Skin epidermis (tissue), 12 donors: ENCODE measurements at regions not wholly inside any gene's neighbourhood (a gene's known extent, or its start where the extent isn't known, plus 50 kb on each side); places are given as distances from the start of the nearest gene placed in this dataset.
A peak's percentile ranks its signal among the peaks of the same experiment; 100 is the strongest.

Source experiments
- H3K27ac ChIP-seq, 21 experiments: fragments of 200-600 bp; sonication (generic) in 11 of 21; one replicate each; pipeline ENCODE4 v1.5.0; 2020; ENCODE audit warnings: mild to moderate bottlenecking in 3 of 21, inconsistent platforms in 2 of 21, moderate library complexity in 2 of 21
- H3K4me3 ChIP-seq, 7 experiments: fragments of 200-600 bp; sonication (generic) in 2 of 7; one replicate each; pipeline ENCODE4 v1.5.0; 2020; ENCODE audit warnings: inconsistent platforms in 2 of 7, mild to moderate bottlenecking in 2 of 7, moderate library complexity in 1 of 7

DNA sequence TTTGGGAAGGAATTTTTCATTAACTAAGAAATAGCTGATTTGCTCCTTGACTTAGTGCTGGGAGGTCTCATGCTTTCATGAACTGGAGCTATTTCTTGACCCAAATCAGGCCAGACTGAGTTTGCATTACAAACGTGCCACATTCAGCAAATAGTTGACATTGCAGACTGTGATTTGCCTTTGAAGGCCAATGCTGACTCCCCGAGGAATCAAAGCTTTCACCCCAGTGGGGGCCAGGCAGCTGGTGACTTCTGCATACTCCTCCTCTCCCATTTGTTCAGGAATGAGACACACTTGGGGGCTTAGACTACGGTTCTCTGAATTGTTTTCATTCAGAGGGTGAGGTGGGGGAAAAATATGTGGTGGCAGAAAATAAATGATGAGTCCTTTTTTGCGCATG is 111.0 kb upstream of the JAZF1 start:
- no peak overlapping the region for H3K4me3 ChIP-seq
- no peak overlapping the region for H3K27ac ChIP-seq

GRCh38 chr7:28292834-28293526 is 112.4 kb upstream of the JAZF1 start:
- no peak overlapping the region for H3K4me3 ChIP-seq
- H3K27ac ChIP-seq = no peak overlapping the region

DNA sequence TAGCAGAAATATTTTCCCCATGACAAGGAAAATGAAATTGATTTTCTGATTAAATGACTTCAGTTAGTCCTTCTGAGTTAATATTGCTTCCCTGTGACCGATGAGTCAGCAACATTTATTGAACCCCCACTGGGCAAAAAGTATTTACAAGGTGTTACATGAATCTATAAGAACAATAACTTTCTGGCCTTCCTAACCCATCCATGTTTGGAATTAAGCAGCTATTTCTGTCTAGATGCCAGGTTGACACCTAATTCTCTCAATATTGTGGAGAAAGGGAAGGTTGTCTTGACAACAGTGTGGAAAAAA is 112.9 kb upstream of the JAZF1 start:
- Histone ChIP-seq H3K27ac (no peak overlapping the region), H3K4me3 (no peak overlapping the region)

GRCh38 chr7:28296571-28297483 is 115.5 kb upstream of the CREB5 start:
- no peak overlapping the region for H3K27ac ChIP-seq
- no peak overlapping the region for H3K4me3 ChIP-seq

DNA sequence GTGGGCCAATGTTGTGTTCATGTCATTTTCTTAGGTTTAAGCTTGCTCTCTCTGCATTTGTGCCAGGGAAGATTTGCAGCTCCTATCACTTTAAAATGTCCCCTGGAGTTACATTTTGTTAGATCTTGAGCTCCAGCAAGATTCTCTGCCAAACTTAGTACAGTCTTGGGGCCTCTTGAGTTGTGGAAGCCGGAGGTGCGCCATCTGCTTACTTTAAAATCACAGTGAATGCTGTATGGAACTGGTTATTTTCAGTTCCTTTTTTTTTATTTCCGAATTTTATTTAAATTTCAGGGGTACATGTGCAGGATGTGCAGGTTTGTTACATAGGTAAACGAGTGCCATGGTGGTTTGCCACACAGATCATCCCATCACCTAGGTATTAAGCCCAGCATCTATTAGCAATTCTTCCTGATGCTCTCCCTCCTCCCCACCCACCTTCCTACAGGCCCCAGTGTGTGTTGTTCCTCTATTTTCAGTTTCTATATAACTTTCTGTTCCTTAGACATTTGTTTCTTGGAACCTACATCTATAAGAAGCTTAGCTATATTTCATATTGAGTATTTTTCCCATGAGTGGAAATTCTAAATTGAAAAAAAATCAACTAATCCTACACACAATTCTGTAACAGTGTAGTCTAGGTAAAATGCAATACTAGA is 114.4 kb upstream of the CREB5 start:
- H3K27ac ChIP-seq = no peak overlapping the region
- no peak overlapping the region for H3K4me3 ChIP-seq

GRCh38 chr7:28298870-28299518 is 113.3 kb upstream of the CREB5 start:
- Histone ChIP-seq H3K27ac (peak overlapping the region in 1 of 21 experiments; percentile 35), H3K4me3 (no peak overlapping the region)

- Histone ChIP-seq H3K27ac (peak overlapping the region in 1 of 21 experiments; percentile 35), H3K4me3 (no peak overlapping the region)
These were observed 112.8 kb upstream of the CREB5 start for GRCh38 chr7:28299556-28299955.

DNA sequence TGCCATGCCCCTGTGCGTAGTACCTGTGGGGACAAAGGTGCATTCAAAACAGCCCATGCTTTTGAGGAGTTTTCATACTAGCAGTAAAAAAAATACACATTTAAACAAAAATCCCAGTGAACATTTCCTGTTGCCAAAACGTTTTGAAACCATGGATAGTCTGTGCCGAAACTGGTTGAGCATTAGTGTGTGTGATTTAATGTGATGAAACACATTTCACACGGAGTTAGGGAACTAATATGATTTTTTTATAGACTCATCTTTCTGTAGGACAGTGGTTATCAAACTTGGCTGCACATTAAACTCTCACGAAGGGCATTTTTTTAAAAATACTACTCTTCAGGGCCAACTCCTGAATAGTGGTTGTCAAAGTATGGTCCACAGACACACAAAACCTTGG is 111.8 kb upstream of the CREB5 start:
- no peak overlapping the region for H3K4me3 ChIP-seq
- H3K27ac ChIP-seq = peak overlapping the region in 3 of 21 experiments; percentile 15 to 44 (median 29)

GRCh38 chr7:28301148-28301641 is 111.1 kb upstream of the CREB5 start:
- peak overlapping the region in 5 of 21 experiments; percentile 15 to 44 (median 29) for H3K27ac ChIP-seq
- no peak overlapping the region for H3K4me3 ChIP-seq

DNA sequence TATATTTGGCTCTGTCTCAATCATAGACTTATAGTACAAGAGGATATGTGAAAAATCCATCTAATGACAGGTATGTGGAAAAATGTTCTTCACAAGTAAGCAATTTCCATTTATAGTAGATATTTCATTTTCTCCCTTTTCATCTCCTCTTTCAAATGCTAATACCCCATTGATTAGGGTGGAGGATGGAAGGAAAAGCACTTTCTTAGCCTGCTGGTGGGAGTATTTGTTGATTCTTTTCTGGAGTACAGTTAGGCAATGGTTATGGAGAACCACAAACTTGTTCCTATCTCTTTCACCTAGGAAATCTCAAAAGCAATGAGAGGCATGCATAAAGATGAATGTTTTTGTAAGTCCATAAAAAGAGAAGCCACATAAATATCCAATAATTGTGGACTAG is 108.0 kb upstream of the CREB5 start:
- H3K27ac ChIP-seq = no peak overlapping the region
- H3K4me3 ChIP-seq = no peak overlapping the region

GRCh38 chr7:28309704-28310459 is 102.4 kb upstream of the CREB5 start:
- Histone ChIP-seq H3K4me3 (no peak overlapping the region), H3K27ac (no peak overlapping the region)

GRCh38 chr7:28310460-28310848 is 101.9 kb upstream of the CREB5 start:
- Histone ChIP-seq H3K4me3 (no peak overlapping the region), H3K27ac (no peak overlapping the region)

DNA sequence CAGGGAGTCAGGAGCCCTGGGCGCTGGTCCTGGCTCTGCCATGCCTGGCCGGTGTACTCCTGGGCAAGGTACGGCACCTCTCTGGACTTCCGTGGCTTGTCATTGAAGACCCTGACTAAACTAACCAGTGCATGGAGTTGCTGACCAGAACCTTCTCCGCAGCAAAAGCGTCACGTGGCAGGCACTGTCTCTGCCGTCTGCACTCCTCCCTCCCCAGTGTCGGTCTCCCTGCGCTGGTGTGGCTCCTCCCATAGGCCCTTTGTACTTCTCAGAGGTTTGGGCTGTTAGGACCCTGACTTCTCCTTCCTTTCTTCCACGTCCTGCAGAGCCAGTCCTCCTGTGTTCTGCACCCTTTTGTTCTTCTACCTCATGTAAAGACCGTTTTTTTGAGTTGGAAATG is 100.6 kb upstream of the CREB5 start:
- Histone ChIP-seq H3K27ac (no peak overlapping the region), H3K4me3 (no peak overlapping the region)

DNA sequence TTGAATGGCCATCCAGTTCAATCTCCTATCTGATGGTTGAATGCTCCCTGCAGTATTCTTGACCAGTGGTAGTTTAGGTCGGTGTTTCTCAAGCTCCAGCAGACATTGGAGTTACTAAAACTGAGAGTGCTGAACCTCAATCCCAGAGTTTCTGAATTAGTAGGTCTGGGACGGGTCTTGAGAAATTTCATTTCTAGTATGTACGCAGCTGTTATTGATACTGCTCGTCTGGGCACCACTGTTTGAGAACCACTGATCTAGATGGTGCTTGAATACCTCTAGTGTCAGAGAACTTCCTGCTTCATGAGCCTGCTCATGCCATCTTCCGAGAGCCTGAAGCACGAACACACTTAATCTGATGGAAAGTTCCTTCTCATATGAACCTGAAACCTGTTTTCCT is 99.4 kb upstream of the CREB5 start:
- Histone ChIP-seq H3K27ac (no peak overlapping the region), H3K4me3 (no peak overlapping the region)

GRCh38 chr7:28314841-28315240 is 97.5 kb upstream of the CREB5 start:
- Histone ChIP-seq H3K27ac (peak overlapping the region in 1 of 21 experiments; percentile 62), H3K4me3 (no peak overlapping the region)

GRCh38 chr7:28315565-28316410 is 96.5 kb upstream of the CREB5 start:
- H3K27ac ChIP-seq = peak overlapping the region in 11 of 21 experiments; percentile 5 to 62 (median 34)

GRCh38 chr7:28316489-28316888 is 95.8 kb upstream of the CREB5 start:
- Histone ChIP-seq H3K27ac (peak overlapping the region in 5 of 21 experiments; percentile 14 to 59 (median 49)), H3K4me3 (no peak overlapping the region)

More at GRCh38 chr7:28315565-28316410, 96.5 kb upstream of the CREB5 start:
- no peak overlapping the region for H3K4me3 ChIP-seq

DNA sequence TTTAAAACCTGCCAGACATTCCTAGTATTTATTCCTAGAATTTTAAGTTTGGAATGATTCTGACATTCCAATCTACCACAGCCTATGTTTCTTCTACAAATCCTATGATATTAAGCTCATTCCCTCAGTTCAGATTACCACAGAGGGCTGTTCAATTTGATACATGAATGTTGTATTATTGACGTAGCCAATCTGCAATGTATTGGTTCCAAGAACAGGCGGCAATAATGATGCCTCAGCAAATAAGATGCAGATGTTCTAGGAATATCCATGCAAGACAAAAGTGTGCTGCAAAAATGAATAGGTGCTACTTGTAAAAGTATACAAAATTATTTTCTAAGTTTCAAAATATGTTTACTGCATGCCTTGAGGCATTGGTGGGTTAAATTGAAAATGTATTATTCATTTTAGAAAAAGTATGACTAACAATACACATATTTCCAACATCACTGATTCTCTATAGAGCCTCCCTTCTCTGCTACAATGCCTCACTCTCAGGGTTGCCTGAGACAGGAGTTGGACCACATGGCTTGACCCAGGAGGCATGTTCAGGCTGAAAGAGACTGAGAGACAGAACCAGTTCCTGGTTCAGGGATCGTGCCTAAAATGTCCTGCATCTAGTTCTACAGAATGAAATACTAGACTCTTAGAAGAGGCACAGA is 94.1 kb upstream of the CREB5 start:
- Histone ChIP-seq H3K27ac (no peak overlapping the region), H3K4me3 (no peak overlapping the region)
